ENCODE measurements at regions not wholly inside any gene's neighbourhood (a gene's known extent, or its start where the extent isn't known, plus 50 kb on each side); places are given as distances from the start of the nearest gene placed in this dataset.
"Not testable (repeated sequence)": the region's sequence is repeated elsewhere in the genome, so short reads cannot be mapped to it uniquely, and the experiment has no call there.

GRCh38 chr22:25281675-25282345, 62.4 kb downstream of the CRYBB2 start:
- no peak for TF ChIP-seq CTCF (IDR thresholded peaks at IDR 0.05; ENCODE audit: extremely low read depth, insufficient read depth, missing control alignments)
- no peak for DNase-seq (ENCODE audit: low spot score)
- in situ Hi-C loops (cut with MboI; ENCODE audit: low pct_unique_long_range_greater_than_20kb, low sequenced_read_pairs, unreplicated experiment), result no loop called here

GRCh38 chr22:25282346-25282670, 62.9 kb downstream of the CRYBB2 start:
- in situ Hi-C loops (cut with MboI; ENCODE audit: low pct_unique_long_range_greater_than_20kb, low sequenced_read_pairs, unreplicated experiment), result no loop called here
- no peak for DNase-seq (ENCODE audit: low spot score)
- TF ChIP-seq CTCF (IDR thresholded peaks at IDR 0.05; ENCODE audit: extremely low read depth, insufficient read depth, missing control alignments), result no peak

DNA sequence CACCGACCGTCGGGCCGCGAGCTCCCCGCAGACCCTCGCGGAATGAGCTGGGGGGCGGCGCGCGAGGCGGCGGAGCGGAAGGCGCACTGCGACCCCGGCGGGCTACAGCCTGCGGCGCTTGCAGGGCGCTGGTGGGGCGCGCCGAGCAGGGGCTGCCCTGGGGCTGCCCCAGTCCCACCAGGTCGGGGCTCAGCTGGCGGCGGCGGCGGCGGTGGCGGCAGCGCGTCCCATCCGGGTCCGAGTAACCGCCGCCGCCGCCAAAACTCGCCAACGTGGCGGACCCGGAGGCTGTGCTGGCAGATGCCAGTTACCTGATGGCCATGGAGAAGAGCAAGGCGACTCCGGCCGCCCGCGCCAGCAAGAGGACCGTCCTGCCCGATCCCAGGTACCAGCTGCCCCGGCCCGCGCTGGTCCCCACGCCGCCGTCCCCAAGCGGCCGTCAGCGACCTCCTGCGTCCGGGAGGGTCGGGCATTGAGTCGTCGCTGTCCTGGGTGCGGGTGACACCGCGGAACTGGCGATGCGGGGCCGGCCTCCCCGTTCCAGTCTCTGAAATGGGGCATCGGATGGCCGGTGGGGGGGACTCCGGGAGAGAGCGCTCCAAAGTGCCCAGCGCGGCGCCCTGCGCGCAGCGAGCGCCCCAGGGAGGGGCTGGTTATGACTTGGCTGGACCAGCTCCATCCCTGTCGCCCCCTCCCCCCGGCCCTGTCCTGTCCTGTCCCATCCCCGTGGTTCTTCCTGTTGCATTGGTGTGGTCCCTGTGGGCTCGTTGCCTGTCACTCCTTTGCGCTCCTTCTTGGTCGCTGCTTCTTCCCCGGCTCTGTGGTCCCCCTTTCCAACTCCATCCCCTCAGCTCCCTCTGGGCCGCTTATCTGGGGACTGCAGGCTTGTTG, 63.5 kb downstream of the CRYBB2 start:
- peak; percentile 43 for DNase-seq (ENCODE audit: low spot score)
- in situ Hi-C loops (cut with MboI; ENCODE audit: low pct_unique_long_range_greater_than_20kb, low sequenced_read_pairs, unreplicated experiment), result no loop called here
- TF ChIP-seq CTCF (IDR thresholded peaks at IDR 0.05; ENCODE audit: extremely low read depth, insufficient read depth, missing control alignments), result no peak

DNA sequence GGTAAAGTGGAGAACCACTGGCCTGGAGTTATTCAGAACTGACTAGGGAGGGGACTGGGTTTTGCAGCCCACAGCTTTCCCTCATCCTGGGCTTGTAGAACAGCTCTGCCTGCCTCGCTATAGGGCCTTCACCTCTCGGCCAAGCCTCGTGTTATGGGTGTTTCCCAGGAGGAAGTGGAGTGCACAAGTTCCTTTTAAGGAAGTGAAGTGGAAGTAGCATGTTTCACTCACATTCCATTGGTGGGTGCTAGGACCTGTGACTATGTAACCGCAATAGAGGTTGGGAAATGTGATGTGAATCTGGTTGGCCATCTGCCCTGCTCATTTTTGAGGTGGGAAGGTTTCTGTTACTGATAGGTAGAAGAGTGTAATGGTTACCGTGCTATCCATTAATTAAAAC, 69.0 kb downstream of the CRYBB2 start:
- in situ Hi-C loops (cut with MboI; ENCODE audit: low pct_unique_long_range_greater_than_20kb, low sequenced_read_pairs, unreplicated experiment); DNase-seq (ENCODE audit: low spot score): not testable (repeated sequence)

GRCh38 chr22:25301912-25302311, 82.5 kb downstream of the CRYBB2 start:
- in situ Hi-C loops (cut with MboI; ENCODE audit: low pct_unique_long_range_greater_than_20kb, low sequenced_read_pairs, unreplicated experiment); DNase-seq (ENCODE audit: low spot score): not testable (repeated sequence)

DNA sequence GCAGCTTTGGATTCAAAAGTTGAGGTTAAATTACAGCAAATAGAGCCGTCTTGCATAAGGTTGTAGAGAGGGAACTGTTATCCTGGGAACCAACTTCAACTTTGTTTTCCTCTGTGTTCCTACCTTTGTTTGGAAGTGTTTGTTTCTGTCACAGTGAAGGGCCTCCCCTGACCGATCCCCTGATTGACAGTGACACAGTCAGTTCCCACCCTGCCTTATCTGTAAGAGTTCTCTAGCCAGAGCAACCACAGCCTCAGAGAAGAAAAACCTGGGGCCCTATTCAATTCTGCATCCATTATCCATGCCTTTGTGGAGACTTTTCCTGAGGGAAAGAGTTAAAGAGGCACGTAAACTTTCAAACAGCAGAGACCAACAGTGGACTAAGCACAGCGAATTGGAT, 90.1 kb downstream of the CRYBB2 start:
- DNase-seq (ENCODE audit: low spot score); in situ Hi-C loops (cut with MboI; ENCODE audit: low pct_unique_long_range_greater_than_20kb, low sequenced_read_pairs, unreplicated experiment): not testable (repeated sequence)

- in situ Hi-C loops (cut with MboI; ENCODE audit: low pct_unique_long_range_greater_than_20kb, low sequenced_read_pairs, unreplicated experiment); DNase-seq (ENCODE audit: low spot score): not testable (repeated sequence)
Observed at GRCh38 chr22:25311924-25312323, 92.5 kb downstream of the CRYBB2 start.

GRCh38 chr22:25318081-25318823, 98.8 kb downstream of the CRYBB2 start:
- no peak for DNase-seq (ENCODE audit: low spot score)
- in situ Hi-C loops (cut with MboI; ENCODE audit: low pct_unique_long_range_greater_than_20kb, low sequenced_read_pairs, unreplicated experiment), result no loop called here
- no peak for TF ChIP-seq CTCF (IDR thresholded peaks at IDR 0.05; ENCODE audit: extremely low read depth, insufficient read depth, missing control alignments)

All from GM13977 (cell line).